ENCODE measurements at regions not wholly inside any gene's neighbourhood (a gene's known extent, or its start where the extent isn't known, plus 50 kb on each side); places are given as distances from the start of the nearest gene placed in this dataset.

- no peak for DNase-seq (ENCODE audit: low read depth)
- TF ChIP-seq CTCF (IDR thresholded peaks at IDR 0.05; ENCODE audit: low read depth, low read length, missing control alignments), result no peak
- no peak overlapping the region for H3K4me3 ChIP-seq (ENCODE audit: low read depth, low read length)
Measured at GRCh38 chr2:88868861-88869260, 177.4 kb downstream of the RPIA start.

- DNase-seq (ENCODE audit: low read depth), result no peak
- no peak for TF ChIP-seq CTCF (IDR thresholded peaks at IDR 0.05; ENCODE audit: low read depth, low read length, missing control alignments)
- no peak overlapping the region for H3K4me3 ChIP-seq (ENCODE audit: low read depth, low read length)
Measured at GRCh38 chr2:88870267-88870839, 178.9 kb downstream of the RPIA start.

GRCh38 chr2:88871336-88871735, 179.9 kb downstream of the RPIA start:
- TF ChIP-seq CTCF (IDR thresholded peaks at IDR 0.05; ENCODE audit: low read depth, low read length, missing control alignments), result no peak
- DNase-seq (ENCODE audit: low read depth), result no peak
- no peak overlapping the region for H3K4me3 ChIP-seq (ENCODE audit: low read depth, low read length)

- DNase-seq (ENCODE audit: low read depth), result no peak
- H3K4me3 ChIP-seq (ENCODE audit: low read depth, low read length), result no peak overlapping the region
- TF ChIP-seq CTCF (IDR thresholded peaks at IDR 0.05; ENCODE audit: low read depth, low read length, missing control alignments), result no peak
Measured at GRCh38 chr2:88873620-88874019, 182.1 kb downstream of the RPIA start.

GRCh38 chr2:88874063-88874657, 182.7 kb downstream of the RPIA start:
- no peak for DNase-seq (ENCODE audit: low read depth)
- no peak overlapping the region for H3K4me3 ChIP-seq (ENCODE audit: low read depth, low read length)
- TF ChIP-seq CTCF (IDR thresholded peaks at IDR 0.05; ENCODE audit: low read depth, low read length, missing control alignments), result no peak

GRCh38 chr2:88875736-88876135, 184.3 kb downstream of the RPIA start:
- DNase-seq (ENCODE audit: low read depth), result no peak
- TF ChIP-seq CTCF (IDR thresholded peaks at IDR 0.05; ENCODE audit: low read depth, low read length, missing control alignments), result no peak
- H3K4me3 ChIP-seq (ENCODE audit: low read depth, low read length), result no peak overlapping the region

- H3K4me3 ChIP-seq (ENCODE audit: low read depth, low read length), result no peak overlapping the region
- TF ChIP-seq CTCF (IDR thresholded peaks at IDR 0.05; ENCODE audit: low read depth, low read length, missing control alignments), result no peak
Measured at GRCh38 chr2:88880441-88880953, 189.0 kb downstream of the RPIA start.

More at GRCh38 chr2:88880441-88880953, 189.0 kb downstream of the RPIA start:
- no peak for DNase-seq (ENCODE audit: low read depth)

Data from GM12864 (cell line).